GM23338 (cell line): ENCODE measurements at regions not wholly inside any gene's neighbourhood (a gene's known extent, or its start where the extent isn't known, plus 50 kb on each side); places are given as distances from the start of the nearest gene placed in this dataset.

Experiments
- ATAC-seq: fragments of 200-7000 bp; cut with Tn5 transposase; 3 replicates; pipeline ENCODE4 v1.9.1; 2020
- DNase-seq: peaks from one replicate; pipeline ENCODE4 v3.0.0-alpha.2; 2015; ENCODE audit warnings: low spot score
- H2AFZ ChIP-seq: fragments of 200-600 bp; sonication (generic); 2 replicates; pipeline ENCODE4 v1.8.0; 2016; ENCODE audit warnings: antibody characterized with exemption, mild to moderate bottlenecking, moderate library complexity
- H3F3A ChIP-seq: fragments of 200-600 bp; sonication (generic); replicated peaks from 2 replicates; pipeline ENCODE4 v1.8.0; 2017; ENCODE audit warnings: antibody characterized with exemption, mixed run types, low read depth
- H3K27ac ChIP-seq: fragments of 200-600 bp; sonication (generic); 2 replicates; pipeline ENCODE4 v1.6.1; 2016; ENCODE audit warnings: low read depth
- H3K27me3 ChIP-seq: fragments of 200-600 bp; sonication (generic); 2 replicates; pipeline ENCODE4 v1.8.0; 2016; ENCODE audit warnings: mild to moderate bottlenecking, mixed run types, moderate library complexity; ENCODE audit not compliant: insufficient read depth
- H3K36me3 ChIP-seq: fragments of 200-600 bp; sonication (generic); 2 replicates; pipeline ENCODE4 v1.8.0; 2016; ENCODE audit warnings: mild to moderate bottlenecking; ENCODE audit not compliant: insufficient read depth
- H3K4me1 ChIP-seq: fragments of 200-600 bp; sonication (generic); 2 replicates; pipeline ENCODE4 v1.8.0; 2016; ENCODE audit warnings: mild to moderate bottlenecking, moderate library complexity; ENCODE audit not compliant: insufficient read depth
- H3K4me2 ChIP-seq: fragments of 200-600 bp; sonication (generic); 2 replicates; pipeline ENCODE4 v1.7.1; 2017; ENCODE audit warnings: mixed run types
- H3K4me3 ChIP-seq: fragments of 200-600 bp; sonication (generic); 2 replicates; pipeline ENCODE4 v1.6.1; 2016; ENCODE audit warnings: mixed run types
- H3K79me2 ChIP-seq: fragments of 200-600 bp; sonication (generic); replicated peaks from 2 replicates; pipeline ENCODE4 v1.8.0; 2017; ENCODE audit warnings: mild to moderate bottlenecking; ENCODE audit not compliant: insufficient read depth
- H3K9me2 ChIP-seq: fragments of 200-600 bp; sonication (generic); 2 replicates; pipeline ENCODE4 v1.8.0; 2017; ENCODE audit not compliant: insufficient read depth
- H4K20me1 ChIP-seq: fragments of 200-600 bp; sonication (generic); replicated peaks from 2 replicates; pipeline ENCODE4 v1.8.0; 2017; ENCODE audit warnings: mild to moderate bottlenecking; ENCODE audit not compliant: insufficient read depth
- H3K27ac Mint-ChIP-seq: 2 replicates; pipeline ENCODE4 v1.8.0; 2020; ENCODE audit warnings: inconsistent platforms, mild to moderate bottlenecking, moderate library complexity, mixed read lengths
- H3K27me3 Mint-ChIP-seq: 3 replicates; pipeline ENCODE4 v1.8.0; 2022; ENCODE audit warnings: low read depth, mild to moderate bottlenecking, moderate library complexity, mixed read lengths, inconsistent platforms; ENCODE audit not compliant: insufficient read depth, poor library complexity
- H3K36me3 Mint-ChIP-seq: 3 replicates; pipeline ENCODE4 v1.8.0; 2021; ENCODE audit warnings: low read depth, mild to moderate bottlenecking, inconsistent platforms, moderate library complexity, mixed read lengths
- H3K4me1 Mint-ChIP-seq: 3 replicates; pipeline ENCODE4 v1.8.0; 2020; ENCODE audit warnings: mild to moderate bottlenecking, inconsistent platforms, mixed read lengths
- H3K4me3 Mint-ChIP-seq: 3 replicates; pipeline ENCODE4 v1.8.0; 2021; ENCODE audit warnings: moderate library complexity, mild to moderate bottlenecking, inconsistent platforms, mixed read lengths
- H3K9me3 Mint-ChIP-seq: 3 replicates; pipeline ENCODE4 v1.8.0; 2020; ENCODE audit warnings: moderate library complexity, mild to moderate bottlenecking, inconsistent platforms, mixed read lengths
- CREB1 ChIP-seq: fragments of 250-450 bp; sonication (Bioruptor Pico); IDR thresholded peaks from 2 replicates; pipeline ENCODE4 v1.5.0; 2020; ENCODE audit warnings: low read depth, mild to moderate bottlenecking, moderate library complexity
- EZH2 ChIP-seq: fragments of 200-600 bp; sonication (generic); IDR thresholded peaks from one replicate; pipeline ENCODE4 v1.8.0; 2017; ENCODE audit warnings: antibody characterized with exemption, mild to moderate bottlenecking, low read depth; ENCODE audit not compliant: unreplicated experiment
- EZH2phosphoT487 ChIP-seq: fragments of 200-600 bp; sonication (generic); IDR thresholded peaks from one replicate; pipeline ENCODE4 v1.8.1; 2018; ENCODE audit warnings: antibody characterized with exemption; ENCODE audit not compliant: unreplicated experiment
- JUNB ChIP-seq: IDR thresholded peaks from one replicate; pipeline ENCODE4 v1.6.1; 2016; ENCODE audit warnings: antibody characterized with exemption; ENCODE audit not compliant: unreplicated experiment
- NANOG ChIP-seq: IDR thresholded peaks from 2 replicates; pipeline ENCODE4 v1.6.1; 2016; ENCODE audit warnings: antibody characterized with exemption, borderline replicate concordance
- POLR2AphosphoS5 ChIP-seq: IDR thresholded peaks from 2 replicates; pipeline ENCODE4 v1.6.1; 2016; ENCODE audit warnings: antibody characterized with exemption, low read depth
- STAT1 ChIP-seq: IDR thresholded peaks from one replicate; pipeline ENCODE4 v1.6.1; 2016; ENCODE audit warnings: antibody characterized with exemption; ENCODE audit not compliant: unreplicated experiment
- ZNF114 ChIP-seq: fragments of 250-450 bp; sonication (Bioruptor Pico); IDR thresholded peaks from 2 replicates; pipeline ENCODE4 v1.5.0; 2020; ENCODE audit warnings: mild to moderate bottlenecking, moderate library complexity
- ZNF331 ChIP-seq: fragments of 250-450 bp; sonication (Bioruptor Pico); IDR thresholded peaks from 2 replicates; pipeline ENCODE4 v1.5.0; 2020; ENCODE audit warnings: low read depth, mild to moderate bottlenecking, moderate library complexity
- ZNF462 ChIP-seq: fragments of 250-450 bp; sonication (Bioruptor Pico); IDR thresholded peaks from 2 replicates; pipeline ENCODE4 v1.5.0; 2020; ENCODE audit warnings: mild to moderate bottlenecking, moderate library complexity
- TF ChIP-seq, protein P1 (sequence below): IDR thresholded peaks from 2 replicates; pipeline ENCODE4 v1.6.1; 2016; ENCODE audit warnings: antibody characterized with exemption
- TF ChIP-seq, protein P2 (sequence below), 2 experiments: fragments of 200-600 bp in 1 of 2; sonication (generic) in 1 of 2; conservative IDR thresholded peaks; 2 replicates each; pipeline versions ENCODE4 v1.5.1 to v1.6.1; 2016 to 2017; ENCODE audit warnings: antibody characterized with exemption in 2 of 2, low read depth in 2 of 2, mild to moderate bottlenecking in 2 of 2, moderate library complexity in 1 of 2
- TF ChIP-seq, protein P3 (sequence below): IDR thresholded peaks from one replicate; pipeline ENCODE4 v1.6.1; 2018; ENCODE audit warnings: antibody characterized with exemption; ENCODE audit not compliant: unreplicated experiment

DNA sequence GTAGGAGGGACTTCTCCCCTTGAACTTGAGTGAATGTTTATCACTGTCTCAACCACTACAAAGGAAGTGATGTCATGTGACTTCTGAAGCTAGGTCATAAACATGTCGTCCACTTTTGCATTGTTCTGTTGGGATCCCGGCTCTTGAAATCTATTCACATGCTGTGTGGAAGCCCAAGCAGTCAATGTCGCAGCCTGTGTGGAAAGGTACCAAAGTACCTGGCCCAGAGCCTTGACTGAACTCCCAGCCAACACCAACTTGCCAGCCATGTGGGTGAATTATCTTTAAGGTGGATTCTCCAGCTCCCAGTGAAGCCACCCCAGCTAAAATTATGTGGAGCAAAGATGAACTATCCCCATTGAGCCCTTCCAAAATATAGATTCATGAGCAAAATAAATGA is 85.0 kb upstream of the USP38 start:
- Histone ChIP-seq H3K79me2 (no peaks in the 10 kb centered on the region), H3K4me1 (no peaks in the 10 kb centered on the region), H3K27ac (no peak overlapping the region), H3K4me2 (no peak overlapping the region), H4K20me1 (no peaks in the 10 kb centered on the region), H3F3A (no peaks in the 10 kb centered on the region), H2AFZ (peak overlapping the region; percentile 59; the same call in 1 of the 2 replicates), H3K27me3 (no peaks in the 10 kb centered on the region), H3K4me3 (no peak overlapping the region), H3K9me2 (no peaks in the 10 kb centered on the region), H3K36me3 (peaks cover 3% of the 10 kb centered on the region; the same call in 1 of the 2 replicates)
- Mint-ChIP-seq H3K4me1 (no peaks in the 10 kb centered on the region), H3K9me3 (peaks cover 10% of the 10 kb centered on the region; the same call in 2 of the 3 replicates), H3K4me3 (no peak overlapping the region), H3K36me3 (peaks cover 5% of the 10 kb centered on the region; the same call in 1 of the 3 replicates), H3K27me3 (no peaks in the 10 kb centered on the region), H3K27ac (no peak overlapping the region)
- DNase-seq: no peak
- TF ChIP-seq ZNF331 (CRISPR knock-in tag): no peak
- TF ChIP-seq, protein P1, sequence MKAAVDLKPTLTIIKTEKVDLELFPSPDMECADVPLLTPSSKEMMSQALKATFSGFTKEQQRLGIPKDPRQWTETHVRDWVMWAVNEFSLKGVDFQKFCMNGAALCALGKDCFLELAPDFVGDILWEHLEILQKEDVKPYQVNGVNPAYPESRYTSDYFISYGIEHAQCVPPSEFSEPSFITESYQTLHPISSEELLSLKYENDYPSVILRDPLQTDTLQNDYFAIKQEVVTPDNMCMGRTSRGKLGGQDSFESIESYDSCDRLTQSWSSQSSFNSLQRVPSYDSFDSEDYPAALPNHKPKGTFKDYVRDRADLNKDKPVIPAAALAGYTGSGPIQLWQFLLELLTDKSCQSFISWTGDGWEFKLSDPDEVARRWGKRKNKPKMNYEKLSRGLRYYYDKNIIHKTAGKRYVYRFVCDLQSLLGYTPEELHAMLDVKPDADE: no peak
- TF ChIP-seq, protein P2, sequence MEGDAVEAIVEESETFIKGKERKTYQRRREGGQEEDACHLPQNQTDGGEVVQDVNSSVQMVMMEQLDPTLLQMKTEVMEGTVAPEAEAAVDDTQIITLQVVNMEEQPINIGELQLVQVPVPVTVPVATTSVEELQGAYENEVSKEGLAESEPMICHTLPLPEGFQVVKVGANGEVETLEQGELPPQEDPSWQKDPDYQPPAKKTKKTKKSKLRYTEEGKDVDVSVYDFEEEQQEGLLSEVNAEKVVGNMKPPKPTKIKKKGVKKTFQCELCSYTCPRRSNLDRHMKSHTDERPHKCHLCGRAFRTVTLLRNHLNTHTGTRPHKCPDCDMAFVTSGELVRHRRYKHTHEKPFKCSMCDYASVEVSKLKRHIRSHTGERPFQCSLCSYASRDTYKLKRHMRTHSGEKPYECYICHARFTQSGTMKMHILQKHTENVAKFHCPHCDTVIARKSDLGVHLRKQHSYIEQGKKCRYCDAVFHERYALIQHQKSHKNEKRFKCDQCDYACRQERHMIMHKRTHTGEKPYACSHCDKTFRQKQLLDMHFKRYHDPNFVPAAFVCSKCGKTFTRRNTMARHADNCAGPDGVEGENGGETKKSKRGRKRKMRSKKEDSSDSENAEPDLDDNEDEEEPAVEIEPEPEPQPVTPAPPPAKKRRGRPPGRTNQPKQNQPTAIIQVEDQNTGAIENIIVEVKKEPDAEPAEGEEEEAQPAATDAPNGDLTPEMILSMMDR (conservative IDR thresholded peaks at IDR 0.05; ENCODE audit: low read depth in 2 of 2): no peak
- no peak for TF ChIP-seq EZH2phosphoT487
- no peak for TF ChIP-seq ZNF462 (CRISPR knock-in tag)
- no peak for TF ChIP-seq NANOG
- TF ChIP-seq JUNB: no peak
- no peak for TF ChIP-seq CREB1 (CRISPR knock-in tag)
- TF ChIP-seq ZNF114 (CRISPR knock-in tag): no peak
- TF ChIP-seq, protein P3, sequence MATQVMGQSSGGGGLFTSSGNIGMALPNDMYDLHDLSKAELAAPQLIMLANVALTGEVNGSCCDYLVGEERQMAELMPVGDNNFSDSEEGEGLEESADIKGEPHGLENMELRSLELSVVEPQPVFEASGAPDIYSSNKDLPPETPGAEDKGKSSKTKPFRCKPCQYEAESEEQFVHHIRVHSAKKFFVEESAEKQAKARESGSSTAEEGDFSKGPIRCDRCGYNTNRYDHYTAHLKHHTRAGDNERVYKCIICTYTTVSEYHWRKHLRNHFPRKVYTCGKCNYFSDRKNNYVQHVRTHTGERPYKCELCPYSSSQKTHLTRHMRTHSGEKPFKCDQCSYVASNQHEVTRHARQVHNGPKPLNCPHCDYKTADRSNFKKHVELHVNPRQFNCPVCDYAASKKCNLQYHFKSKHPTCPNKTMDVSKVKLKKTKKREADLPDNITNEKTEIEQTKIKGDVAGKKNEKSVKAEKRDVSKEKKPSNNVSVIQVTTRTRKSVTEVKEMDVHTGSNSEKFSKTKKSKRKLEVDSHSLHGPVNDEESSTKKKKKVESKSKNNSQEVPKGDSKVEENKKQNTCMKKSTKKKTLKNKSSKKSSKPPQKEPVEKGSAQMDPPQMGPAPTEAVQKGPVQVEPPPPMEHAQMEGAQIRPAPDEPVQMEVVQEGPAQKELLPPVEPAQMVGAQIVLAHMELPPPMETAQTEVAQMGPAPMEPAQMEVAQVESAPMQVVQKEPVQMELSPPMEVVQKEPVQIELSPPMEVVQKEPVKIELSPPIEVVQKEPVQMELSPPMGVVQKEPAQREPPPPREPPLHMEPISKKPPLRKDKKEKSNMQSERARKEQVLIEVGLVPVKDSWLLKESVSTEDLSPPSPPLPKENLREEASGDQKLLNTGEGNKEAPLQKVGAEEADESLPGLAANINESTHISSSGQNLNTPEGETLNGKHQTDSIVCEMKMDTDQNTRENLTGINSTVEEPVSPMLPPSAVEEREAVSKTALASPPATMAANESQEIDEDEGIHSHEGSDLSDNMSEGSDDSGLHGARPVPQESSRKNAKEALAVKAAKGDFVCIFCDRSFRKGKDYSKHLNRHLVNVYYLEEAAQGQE: no peak
- TF ChIP-seq EZH2: no peak
- TF ChIP-seq STAT1: no peak
- TF ChIP-seq POLR2AphosphoS5: no peak
- no peak for ATAC-seq
